ENCODE measurements at regions not wholly inside any gene's neighbourhood (a gene's known extent, or its start where the extent isn't known, plus 50 kb on each side); places are given as distances from the start of the nearest gene placed in this dataset.
A peak's percentile ranks its signal among the peaks of the same experiment; 100 is the strongest.

- DNase-seq (ENCODE audit: low read depth in 2 of 2) = no peak
Observed at GRCh38 chr9:90098408-90098807, 493.6 kb downstream of the GADD45G start.

- DNase-seq (ENCODE audit: low read depth in 2 of 2) = no peak
Observed at GRCh38 chr9:90099262-90099963, 494.6 kb downstream of the GADD45G start.

- no peak for DNase-seq (ENCODE audit: low read depth in 2 of 2)
Observed at GRCh38 chr9:90100014-90100413, 495.2 kb downstream of the GADD45G start.

GRCh38 chr9:90102292-90102901 is 497.6 kb downstream of the GADD45G start:
- DNase-seq (ENCODE audit: low read depth in 2 of 2) = peak; percentile 55 to 59

DNA sequence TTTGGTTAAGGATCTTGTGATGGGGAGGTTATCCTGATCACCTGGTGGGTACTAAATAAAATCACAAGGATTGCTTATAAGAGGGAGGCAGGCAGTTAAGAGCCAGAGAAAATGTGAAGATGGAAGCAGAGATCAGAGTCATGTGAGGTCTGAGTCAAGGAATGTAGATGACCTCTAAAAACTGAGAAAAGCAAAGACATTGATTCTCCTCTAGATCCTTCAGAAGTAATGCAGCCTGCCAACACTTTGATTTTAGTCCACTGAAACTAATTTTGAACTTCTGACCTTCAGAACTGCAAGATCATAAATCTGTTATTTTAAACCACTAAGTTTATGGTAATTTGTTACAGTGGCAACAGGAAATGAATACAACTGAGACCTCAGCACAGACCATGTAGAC is 499.0 kb downstream of the GADD45G start:
- no peak for DNase-seq (ENCODE audit: low read depth in 2 of 2)

DNA sequence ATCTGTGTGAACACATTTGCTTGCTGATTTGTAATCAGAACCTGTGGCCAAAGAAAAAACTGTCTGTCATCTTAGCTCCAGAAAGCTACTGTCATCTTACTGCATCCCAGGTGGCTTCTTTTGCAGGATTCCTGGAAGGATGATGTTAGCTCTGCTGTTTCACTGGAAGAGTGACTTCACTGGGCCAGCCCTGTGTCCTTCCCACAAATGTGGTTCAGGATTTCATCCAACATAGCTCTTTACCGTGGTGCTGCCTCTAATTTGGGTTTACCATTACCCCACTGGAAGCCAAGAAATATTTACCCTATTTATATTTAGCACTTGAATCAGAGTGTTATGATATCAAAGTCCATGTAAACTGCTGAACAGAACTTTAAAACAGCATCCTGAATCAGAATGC is 501.0 kb downstream of the GADD45G start:
- DNase-seq (ENCODE audit: low read depth in 2 of 2) = no peak

DNA sequence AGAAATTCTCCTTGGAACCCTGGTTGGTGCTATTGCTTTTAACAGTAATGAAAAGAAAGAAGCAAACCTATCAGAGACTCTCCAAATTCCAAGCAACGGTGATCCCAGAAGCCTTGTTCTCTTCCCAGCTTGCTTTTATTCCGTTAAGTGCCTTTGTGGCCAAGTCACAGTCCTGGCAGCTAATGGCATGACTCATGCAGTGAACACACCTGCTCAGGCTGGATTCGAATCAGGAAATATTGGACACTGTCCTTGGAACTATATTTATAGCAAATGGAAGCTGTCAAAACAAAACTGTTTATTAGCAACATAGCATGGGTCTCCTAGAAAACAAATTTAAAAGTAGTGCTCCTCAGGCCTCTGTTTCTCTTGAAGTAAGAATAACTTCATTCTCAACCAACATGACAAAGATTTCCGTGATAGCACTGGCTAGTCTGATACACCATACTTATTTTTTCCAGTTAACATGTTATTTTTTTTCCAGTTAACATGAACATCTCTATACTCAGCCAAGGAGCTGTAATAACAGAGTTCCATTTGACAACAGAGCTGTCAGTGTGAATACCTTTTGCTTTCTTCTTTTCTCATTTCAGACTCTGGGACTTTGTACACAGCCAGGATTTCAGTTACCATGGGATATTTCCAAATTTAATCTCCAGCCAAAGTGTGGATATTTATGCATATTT is 502.4 kb downstream of the GADD45G start:
- DNase-seq (ENCODE audit: low read depth in 2 of 2) = no peak

- DNase-seq (ENCODE audit: low read depth in 2 of 2) = no peak
Observed at GRCh38 chr9:90107726-90108655, 503.2 kb downstream of the GADD45G start.

GRCh38 chr9:90112788-90113187 is 508.0 kb downstream of the GADD45G start:
- DNase-seq (ENCODE audit: low read depth in 2 of 2) = no peak

DNA sequence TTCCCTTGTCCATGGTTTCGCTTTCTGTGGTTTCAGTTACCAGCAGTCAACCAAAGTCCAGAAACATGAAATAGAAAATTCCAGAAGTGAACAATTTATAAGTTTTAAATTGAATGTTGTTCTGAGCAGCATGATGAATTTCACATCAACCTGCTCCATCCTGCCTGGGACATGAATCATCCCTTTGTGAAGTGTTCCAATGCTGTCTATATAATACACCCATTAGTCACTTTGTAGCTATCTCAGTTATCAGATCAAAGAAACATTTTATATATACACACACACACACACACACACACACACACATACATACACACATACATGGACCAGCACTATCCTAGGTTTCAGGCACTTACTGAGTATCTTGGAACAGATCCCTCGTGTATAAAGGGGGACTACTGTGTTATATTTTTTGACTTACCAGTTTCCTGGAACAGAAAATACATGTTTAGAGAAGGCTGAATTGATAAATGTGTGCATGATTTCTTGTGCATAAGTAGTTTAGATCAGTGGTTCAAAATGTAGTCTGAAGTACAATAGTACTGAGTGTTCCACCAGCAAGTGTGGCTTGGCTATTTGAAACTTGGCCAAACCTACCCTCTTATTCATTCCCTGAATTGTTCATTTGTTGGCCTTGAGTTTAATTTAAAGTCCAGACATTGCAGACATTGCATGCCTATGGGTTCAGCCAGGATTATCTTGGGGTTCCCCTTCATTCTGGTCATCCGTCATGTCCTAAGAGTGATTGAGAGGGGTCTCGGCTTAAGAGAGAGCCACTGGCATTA is 510.0 kb downstream of the GADD45G start:
- no peak for DNase-seq (ENCODE audit: low read depth in 2 of 2)

DNA sequence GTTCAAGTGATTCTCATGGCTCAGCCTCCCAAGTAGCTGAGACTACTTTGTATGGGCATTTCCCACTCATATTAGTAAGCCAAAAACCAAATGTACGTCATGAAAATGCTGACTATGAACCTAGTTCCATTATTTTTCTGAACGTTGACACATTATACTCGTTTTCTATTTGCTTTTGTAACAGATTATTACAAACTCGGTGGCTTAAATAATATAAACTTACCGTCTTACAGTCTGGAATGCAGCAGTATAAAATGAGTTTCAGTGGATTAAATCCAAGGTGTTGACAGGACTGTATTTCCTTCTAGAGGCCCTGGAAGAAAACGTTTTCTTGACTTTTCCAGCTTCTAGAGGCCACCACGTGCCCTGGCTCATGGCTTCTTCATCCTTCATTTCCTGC is 517.0 kb downstream of the GADD45G start:
- no peak for DNase-seq (ENCODE audit: low read depth in 2 of 2)

DNA sequence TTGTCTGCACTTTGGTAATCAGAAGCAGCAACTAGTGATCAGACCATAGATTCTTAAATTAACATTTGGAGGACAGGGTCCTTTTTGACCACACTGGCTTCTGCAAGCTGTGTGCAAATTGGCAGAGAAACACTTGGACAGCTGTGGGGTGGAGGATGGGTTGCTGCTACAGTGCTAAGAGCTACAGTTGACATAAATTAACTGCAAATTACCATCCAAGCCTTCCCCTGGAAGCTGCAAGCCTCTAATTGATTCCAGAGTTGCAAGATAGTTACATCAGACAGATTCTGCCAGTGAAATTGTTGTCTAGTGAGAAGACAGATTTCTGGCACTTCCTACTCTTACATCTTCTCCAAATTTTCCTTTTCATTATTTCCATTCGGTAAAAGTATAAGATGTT is 517.7 kb downstream of the DIRAS2 start:
- no peak for DNase-seq (ENCODE audit: low read depth in 2 of 2)

GRCh38 chr9:90127923-90128322 is 514.7 kb downstream of the DIRAS2 start:
- DNase-seq (ENCODE audit: low read depth in 2 of 2) = no peak

DNA sequence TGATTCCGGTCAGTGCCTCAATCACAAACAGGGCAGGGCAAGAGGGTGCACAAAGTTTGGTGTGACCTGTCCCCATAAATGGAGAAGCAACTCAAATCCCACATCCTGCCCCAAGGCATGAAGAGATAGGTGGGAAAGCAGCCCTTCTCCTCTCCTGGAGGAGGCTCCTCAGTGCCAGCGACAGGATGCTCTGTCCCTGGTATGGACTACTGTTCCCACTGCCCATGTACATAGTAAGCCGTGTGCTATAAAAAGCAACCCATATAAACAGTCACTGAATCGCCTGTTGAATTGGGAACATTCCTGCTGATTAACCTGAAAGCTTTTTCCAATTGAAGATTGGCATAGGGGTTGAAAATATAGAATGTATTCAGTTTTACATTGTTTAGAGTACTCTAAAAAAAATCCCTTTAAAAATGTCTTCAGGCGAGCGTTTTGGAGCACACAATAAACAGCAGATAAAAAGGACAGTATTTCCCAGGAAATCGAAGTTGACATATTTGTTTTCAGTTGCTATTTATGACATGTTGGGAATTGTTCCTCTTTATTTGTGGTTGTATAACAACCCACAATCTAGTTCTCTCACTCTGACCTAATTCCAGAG is 513.9 kb downstream of the DIRAS2 start:
- no peak for DNase-seq (ENCODE audit: low read depth in 2 of 2)

GRCh38 chr9:90129446-90129845 is 513.2 kb downstream of the DIRAS2 start:
- DNase-seq (ENCODE audit: low read depth in 2 of 2) = no peak

DNA sequence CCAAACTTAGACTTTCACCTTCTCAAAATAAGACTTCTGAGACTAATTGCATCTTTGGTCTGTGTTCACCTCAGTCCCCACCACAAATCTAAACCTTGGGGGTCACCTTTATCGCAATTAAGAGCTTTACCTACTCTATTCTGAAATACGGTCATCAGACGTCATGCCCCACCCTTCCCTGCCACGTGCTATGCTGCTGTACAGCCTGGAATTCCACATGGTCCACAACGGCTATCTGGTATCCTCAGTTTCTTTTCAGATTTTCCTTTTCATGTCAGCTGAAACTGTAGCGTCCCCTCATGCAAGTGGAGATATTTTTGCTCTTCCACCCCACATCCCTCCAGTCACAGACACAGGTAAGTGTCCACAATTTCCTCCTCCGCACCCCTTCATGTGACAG is 511.1 kb downstream of the DIRAS2 start:
- DNase-seq (ENCODE audit: low read depth in 2 of 2) = no peak

GRCh38 chr9:90132866-90133265 is 509.8 kb downstream of the DIRAS2 start:
- DNase-seq (ENCODE audit: low read depth in 2 of 2) = no peak

- DNase-seq (ENCODE audit: low read depth in 2 of 2) = no peak
Observed at GRCh38 chr9:90137801-90138200, 504.8 kb downstream of the DIRAS2 start.

GRCh38 chr9:90140131-90140818 is 502.3 kb downstream of the DIRAS2 start:
- DNase-seq (ENCODE audit: low read depth in 2 of 2) = no peak

DNA sequence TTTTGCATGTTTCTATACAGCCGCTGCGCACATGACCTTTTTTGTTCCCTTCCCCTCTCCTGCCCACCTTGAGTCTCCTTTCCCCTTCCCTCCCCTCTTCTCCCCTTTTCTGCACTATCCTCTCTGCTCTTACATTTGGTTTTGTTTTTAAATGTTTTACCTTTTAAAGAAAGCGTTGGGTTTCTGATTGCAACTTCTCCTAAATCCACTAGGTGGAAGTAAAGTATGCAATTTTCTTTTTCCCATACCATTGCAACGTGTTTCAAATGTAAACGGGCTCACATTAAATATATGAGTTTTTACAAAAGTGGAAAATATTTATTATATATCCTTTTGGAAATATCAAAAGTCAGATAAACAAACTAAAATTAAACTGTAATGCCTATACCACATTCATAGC is 500.9 kb downstream of the DIRAS2 start:
- DNase-seq (ENCODE audit: low read depth in 2 of 2) = no peak
